Nephron (organoid): ENCODE measurements at regions not wholly inside any gene's neighbourhood (a gene's known extent, or its start where the extent isn't known, plus 50 kb on each side); places are given as distances from the start of the nearest gene placed in this dataset.
"Not testable (repeated sequence)": the region's sequence is repeated elsewhere in the genome, so short reads cannot be mapped to it uniquely, and the experiment has no call there.

Experiments
- H3K27ac Mint-ChIP-seq, 3 experiments: 2 replicates each; pipeline ENCODE4 v1.8.0; 2020; ENCODE audit warnings: mixed read lengths in 3 of 3, mild to moderate bottlenecking in 2 of 3, moderate library complexity in 1 of 3
- H3K27me3 Mint-ChIP-seq: 2 replicates; pipeline ENCODE4 v1.8.0; 2021; ENCODE audit warnings: low read depth, mild to moderate bottlenecking, moderate library complexity, mixed read lengths
- H3K36me3 Mint-ChIP-seq: 2 replicates; pipeline ENCODE4 v1.8.0; 2020; ENCODE audit warnings: low read depth, mixed read lengths
- H3K4me1 Mint-ChIP-seq: 2 replicates; pipeline ENCODE4 v1.8.0; 2020; ENCODE audit warnings: mixed read lengths
- H3K4me3 Mint-ChIP-seq, 3 experiments: 2 replicates each; pipeline ENCODE4 v1.8.0; 2020; ENCODE audit warnings: mild to moderate bottlenecking in 3 of 3, mixed read lengths in 3 of 3, moderate library complexity in 2 of 3
- H3K9me3 Mint-ChIP-seq: 2 replicates; pipeline ENCODE4 v1.8.0; 2020; ENCODE audit warnings: mixed read lengths
- CTCF ChIP-seq, 3 experiments: fragments of 200-600 bp; sonication (generic); IDR thresholded peaks; one replicate each; pipeline ENCODE4 v1.5.0; 2021; ENCODE audit warnings: antibody characterized with exemption in 3 of 3; ENCODE audit not compliant: unreplicated experiment in 3 of 3

- Mint-ChIP-seq H3K36me3 (no peaks in the 10 kb centered on the region), H3K4me1 (no peaks in the 10 kb centered on the region), H3K9me3 (peaks cover 7% of the 10 kb centered on the region), H3K27me3 (peaks cover 24% of the 10 kb centered on the region), H3K27ac (no peak overlapping the region), H3K4me3 (no peak overlapping the region)
- TF ChIP-seq CTCF (IDR thresholded peaks at IDR 0.05; ENCODE audit: unreplicated experiment in 3 of 3): no peak
These were observed 443.2 kb upstream of the TMEM132C start for GRCh38 chr12:127823801-127824200.

GRCh38 chr12:127829281-127830064 is 437.5 kb upstream of the TMEM132C start:
- Mint-ChIP-seq H3K36me3 (no peaks in the 10 kb centered on the region), H3K27me3 (peaks cover 21% of the 10 kb centered on the region), H3K4me3 (no peak overlapping the region), H3K9me3 (peaks cover 7% of the 10 kb centered on the region), H3K27ac (no peak overlapping the region), H3K4me1 (no peaks in the 10 kb centered on the region)
- no peak for TF ChIP-seq CTCF (IDR thresholded peaks at IDR 0.05; ENCODE audit: unreplicated experiment in 3 of 3)

- Mint-ChIP-seq H3K36me3 (no peaks in the 10 kb centered on the region), H3K4me1 (no peaks in the 10 kb centered on the region), H3K9me3 (peaks cover 7% of the 10 kb centered on the region), H3K4me3 (no peak overlapping the region), H3K27ac (no peak overlapping the region), H3K27me3 (peaks cover 20% of the 10 kb centered on the region)
- TF ChIP-seq CTCF (IDR thresholded peaks at IDR 0.05; ENCODE audit: unreplicated experiment in 3 of 3): no peak
These were observed 436.9 kb upstream of the TMEM132C start for GRCh38 chr12:127830065-127830460.

GRCh38 chr12:127830730-127831129 is 436.2 kb upstream of the TMEM132C start:
- no peak overlapping the region for H3K27ac Mint-ChIP-seq
- TF ChIP-seq CTCF (IDR thresholded peaks at IDR 0.05; ENCODE audit: unreplicated experiment in 3 of 3): no peak
- H3K27me3 Mint-ChIP-seq: peaks cover 14% of the 10 kb centered on the region
- H3K4me3 Mint-ChIP-seq: no peak overlapping the region
- H3K36me3 Mint-ChIP-seq: no peaks in the 10 kb centered on the region
- peaks cover 7% of the 10 kb centered on the region for H3K9me3 Mint-ChIP-seq
- no peaks in the 10 kb centered on the region for H3K4me1 Mint-ChIP-seq

- no peak for TF ChIP-seq CTCF (IDR thresholded peaks at IDR 0.05; ENCODE audit: unreplicated experiment in 3 of 3)
- Mint-ChIP-seq H3K36me3 (no peaks in the 10 kb centered on the region), H3K4me3 (no peak overlapping the region), H3K9me3 (peaks cover 4% of the 10 kb centered on the region), H3K27ac (no peak overlapping the region), H3K4me1 (no peaks in the 10 kb centered on the region), H3K27me3 (peaks cover 7% of the 10 kb centered on the region)
These were observed 434.8 kb upstream of the TMEM132C start for GRCh38 chr12:127832172-127832571.

GRCh38 chr12:127836802-127837201 is 430.2 kb upstream of the TMEM132C start:
- not testable (repeated sequence) for H3K27me3 Mint-ChIP-seq, H3K4me1 Mint-ChIP-seq, H3K27ac Mint-ChIP-seq, H3K9me3 Mint-ChIP-seq, H3K4me3 Mint-ChIP-seq, H3K36me3 Mint-ChIP-seq
